ENCODE measurements at regions not wholly inside any gene's neighbourhood (a gene's known extent, or its start where the extent isn't known, plus 50 kb on each side); places are given as distances from the start of the nearest gene placed in this dataset.

DNA sequence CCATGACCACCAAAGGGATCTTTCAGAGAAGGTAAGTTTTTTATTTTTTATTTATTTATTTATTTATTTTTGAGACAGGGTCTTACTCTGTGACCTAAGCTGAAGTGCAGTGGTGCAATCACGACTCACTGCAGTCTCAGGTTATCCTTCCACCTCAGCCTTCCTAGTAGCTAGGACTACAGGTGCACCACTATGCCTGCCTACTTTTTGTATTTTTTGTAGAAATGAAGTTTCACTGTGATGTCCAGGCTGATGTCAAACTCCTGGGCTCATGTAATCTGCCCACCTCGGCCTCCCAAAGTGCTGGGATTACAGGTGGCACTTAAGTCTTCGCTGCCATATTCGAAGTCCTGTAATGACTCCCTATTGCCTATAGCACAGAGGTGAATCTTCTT, 342.5 kb downstream of the CYRIA start:
- TF ChIP-seq, protein P1, sequence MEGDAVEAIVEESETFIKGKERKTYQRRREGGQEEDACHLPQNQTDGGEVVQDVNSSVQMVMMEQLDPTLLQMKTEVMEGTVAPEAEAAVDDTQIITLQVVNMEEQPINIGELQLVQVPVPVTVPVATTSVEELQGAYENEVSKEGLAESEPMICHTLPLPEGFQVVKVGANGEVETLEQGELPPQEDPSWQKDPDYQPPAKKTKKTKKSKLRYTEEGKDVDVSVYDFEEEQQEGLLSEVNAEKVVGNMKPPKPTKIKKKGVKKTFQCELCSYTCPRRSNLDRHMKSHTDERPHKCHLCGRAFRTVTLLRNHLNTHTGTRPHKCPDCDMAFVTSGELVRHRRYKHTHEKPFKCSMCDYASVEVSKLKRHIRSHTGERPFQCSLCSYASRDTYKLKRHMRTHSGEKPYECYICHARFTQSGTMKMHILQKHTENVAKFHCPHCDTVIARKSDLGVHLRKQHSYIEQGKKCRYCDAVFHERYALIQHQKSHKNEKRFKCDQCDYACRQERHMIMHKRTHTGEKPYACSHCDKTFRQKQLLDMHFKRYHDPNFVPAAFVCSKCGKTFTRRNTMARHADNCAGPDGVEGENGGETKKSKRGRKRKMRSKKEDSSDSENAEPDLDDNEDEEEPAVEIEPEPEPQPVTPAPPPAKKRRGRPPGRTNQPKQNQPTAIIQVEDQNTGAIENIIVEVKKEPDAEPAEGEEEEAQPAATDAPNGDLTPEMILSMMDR (IDR thresholded peaks at IDR 0.05; ENCODE audit: insufficient read depth, low read length, severe bottlenecking): no peak
- DNase-seq (ENCODE audit: low read depth): no peak
- H3K27me3 ChIP-seq (ENCODE audit: control insufficient read depth, insufficient read depth, low read length): no peaks in the 10 kb centered on the region

DNA sequence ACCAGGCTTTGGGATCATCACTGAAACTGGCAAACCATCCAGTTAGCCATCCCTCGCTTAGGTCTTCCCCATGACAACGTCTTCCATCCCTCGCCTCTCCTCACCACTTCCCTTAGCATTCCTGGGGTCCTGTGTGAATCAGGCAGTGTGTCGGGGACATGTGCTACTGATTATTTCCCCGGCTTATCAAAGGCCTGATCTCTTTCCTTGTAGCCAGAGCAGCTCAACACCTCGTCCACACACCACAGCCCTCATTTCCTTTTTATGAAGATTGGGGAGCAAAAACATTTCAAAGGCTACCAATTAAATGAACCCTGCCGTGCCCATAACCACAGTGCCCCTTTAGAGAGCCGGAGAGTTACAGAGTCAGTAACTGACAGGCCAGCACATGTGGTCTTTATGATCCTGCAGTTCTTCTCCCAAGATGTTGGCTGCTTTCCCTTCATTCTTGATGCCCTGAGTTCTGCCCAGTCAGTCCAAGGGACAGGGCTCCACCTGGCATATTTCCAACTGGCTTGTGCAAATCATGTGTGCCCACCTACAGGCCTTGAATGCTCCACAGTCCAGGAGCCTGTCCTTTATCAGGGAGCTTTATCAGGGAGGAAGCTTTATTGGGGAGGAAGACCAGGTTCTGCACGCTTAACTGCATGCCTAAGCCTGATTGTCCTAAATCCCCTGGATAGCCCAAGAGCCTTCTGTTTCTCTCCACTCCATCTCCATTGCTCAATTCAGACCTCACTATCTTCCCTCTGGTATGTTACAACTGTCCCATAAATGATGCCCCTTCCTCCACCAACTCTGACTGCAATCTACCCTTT, 343.1 kb downstream of the CYRIA start:
- Histone ChIP-seq H3K4me3 (ENCODE audit: low read depth, low read length) (no peak overlapping the region), H3K36me3 (ENCODE audit: control insufficient read depth, insufficient read depth, low read length) (no peaks in the 10 kb centered on the region), H3K27me3 (ENCODE audit: control insufficient read depth, insufficient read depth, low read length) (no peaks in the 10 kb centered on the region)
- DNase-seq (ENCODE audit: low read depth): no peak
- TF ChIP-seq, protein P1 (IDR thresholded peaks at IDR 0.05; ENCODE audit: insufficient read depth, low read length, severe bottlenecking): no peak
- no peak for FAIRE-seq

More for the DNA sequence above, 342.5 kb downstream of the CYRIA start:
- Histone ChIP-seq H3K36me3 (ENCODE audit: control insufficient read depth, insufficient read depth, low read length) (no peaks in the 10 kb centered on the region), H3K4me3 (ENCODE audit: low read depth, low read length) (no peak overlapping the region)
- peak; percentile 28 for FAIRE-seq

DNA sequence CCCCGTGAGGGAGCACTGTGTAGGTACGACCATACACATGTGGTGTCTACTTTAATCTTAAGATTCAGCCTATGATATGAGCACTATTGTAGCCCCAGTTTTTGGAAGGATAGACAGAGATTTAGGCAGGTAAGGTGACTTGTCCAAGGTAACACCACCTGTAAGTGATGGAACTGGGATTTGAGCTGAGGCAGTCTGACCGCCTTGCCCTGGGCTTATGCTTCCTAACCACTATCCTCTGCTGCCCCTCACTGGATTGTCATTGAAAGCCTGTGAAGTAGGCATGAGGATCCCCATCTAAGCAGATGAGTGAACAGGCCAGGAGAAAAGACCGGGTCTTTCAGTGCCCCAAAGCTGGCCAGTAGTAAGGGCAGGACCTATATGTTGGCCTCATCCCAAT, 343.8 kb downstream of the CYRIA start:
- Histone ChIP-seq H3K27me3 (ENCODE audit: control insufficient read depth, insufficient read depth, low read length) (no peaks in the 10 kb centered on the region), H3K36me3 (ENCODE audit: control insufficient read depth, insufficient read depth, low read length) (no peaks in the 10 kb centered on the region), H3K4me3 (ENCODE audit: low read depth, low read length) (no peak overlapping the region)
- FAIRE-seq: no peak
- TF ChIP-seq, protein P1 (IDR thresholded peaks at IDR 0.05; ENCODE audit: insufficient read depth, low read length, severe bottlenecking): no peak
- no peak for DNase-seq (ENCODE audit: low read depth)

DNA sequence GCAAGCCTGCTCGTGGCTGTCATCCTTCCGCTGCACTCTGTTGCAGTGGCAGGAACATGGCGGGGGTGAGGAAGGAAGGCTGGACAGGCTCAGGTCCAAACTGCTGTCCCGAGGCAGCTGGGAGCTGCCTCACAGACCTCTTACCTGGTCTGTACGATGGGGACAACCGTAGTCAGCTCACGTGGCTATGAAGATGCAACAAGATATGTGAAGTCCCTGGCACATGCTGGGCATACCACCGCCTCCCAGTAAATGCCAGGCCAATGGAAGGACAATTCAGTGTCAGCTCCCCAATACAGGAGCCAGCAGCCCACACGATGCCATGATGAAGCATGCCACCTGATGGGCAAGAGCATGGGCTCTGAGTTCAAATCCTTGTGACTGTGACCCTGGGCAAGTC, 344.4 kb downstream of the CYRIA start:
- H3K27me3 ChIP-seq (ENCODE audit: control insufficient read depth, insufficient read depth, low read length): no peaks in the 10 kb centered on the region
- TF ChIP-seq, protein P1 (IDR thresholded peaks at IDR 0.05; ENCODE audit: insufficient read depth, low read length, severe bottlenecking): no peak
- no peak overlapping the region for H3K4me3 ChIP-seq (ENCODE audit: low read depth, low read length)
- FAIRE-seq (no peak), DNase-seq (ENCODE audit: low read depth) (no peak)
- no peaks in the 10 kb centered on the region for H3K36me3 ChIP-seq (ENCODE audit: control insufficient read depth, insufficient read depth, low read length)

DNA sequence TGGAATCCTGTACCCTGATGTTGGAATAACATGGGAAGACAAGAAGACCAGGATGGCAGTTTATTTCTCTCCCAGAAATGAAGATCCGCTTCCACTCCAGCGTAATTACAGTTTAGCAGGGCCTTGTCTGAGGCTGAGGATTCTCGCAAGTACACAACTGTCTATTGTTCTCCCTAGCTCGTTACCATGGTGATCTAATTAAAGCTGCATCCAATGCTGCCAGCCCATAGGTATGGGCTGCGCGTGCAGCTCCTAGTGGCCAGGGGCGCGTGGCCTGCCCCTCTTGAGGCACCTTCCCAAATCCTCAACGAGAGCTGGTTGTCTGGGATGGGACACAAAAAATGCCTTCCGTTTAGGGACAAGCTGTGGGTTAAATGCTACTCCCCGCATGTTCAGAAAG, 344.9 kb downstream of the CYRIA start:
- DNase-seq (ENCODE audit: low read depth): no peak
- FAIRE-seq: no peak
- Histone ChIP-seq H3K4me3 (ENCODE audit: low read depth, low read length) (no peak overlapping the region), H3K36me3 (ENCODE audit: control insufficient read depth, insufficient read depth, low read length) (no peaks in the 10 kb centered on the region), H3K27me3 (ENCODE audit: control insufficient read depth, insufficient read depth, low read length) (no peaks in the 10 kb centered on the region)
- TF ChIP-seq, protein P1 (IDR thresholded peaks at IDR 0.05; ENCODE audit: insufficient read depth, low read length, severe bottlenecking): no peak
